ENCODE measurements at regions not wholly inside any gene's neighbourhood (a gene's known extent, or its start where the extent isn't known, plus 50 kb on each side); places are given as distances from the start of the nearest gene placed in this dataset.

DNA sequence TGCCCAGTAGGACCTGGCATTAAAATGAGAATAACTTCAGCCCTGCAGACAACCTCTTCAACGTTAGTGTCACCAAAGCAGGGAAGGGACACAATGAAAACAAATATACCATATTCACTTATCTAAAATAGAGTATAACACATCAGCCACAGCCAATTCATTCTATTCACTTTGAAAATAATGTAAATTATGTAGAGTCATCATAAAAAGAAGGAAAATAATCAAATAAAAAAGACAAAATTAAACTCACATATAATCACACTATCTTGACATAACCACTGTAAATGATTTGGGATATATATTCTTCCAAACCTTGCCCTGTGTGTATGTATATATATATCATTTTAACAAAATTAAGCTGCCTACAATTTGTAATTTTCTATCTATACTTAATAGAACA, 78.1 kb upstream of the HEY2 start:
- POLR2A ChIA-PET (ENCODE audit: partially characterized antibody), result interaction anchor here (0.9 to 1.2 kb wide), 4 partner anchors 11 to 143 kb away, joined by 3 read pairs; no protein-coding TSS in a partner anchor
- CTCF ChIA-PET (ENCODE audit: partially characterized antibody), result interaction anchor here (0.7 to 1.5 kb wide), 3 partner anchors 12 to 358 kb away, joined by 3 to 5 read pairs (median 3); no protein-coding TSS in a partner anchor
- H4K20me1 ChIP-seq (replicated peaks in 1 of 2; ENCODE audit: control insufficient read depth in 1 of 2, insufficient read depth in 2 of 2, low read length in 2 of 2), result no peaks in the 10 kb centered on the region
- H3K4me1 ChIP-seq (replicated peaks in 1 of 4; ENCODE audit: control insufficient read depth in 3 of 4, insufficient read depth in 4 of 4, low read length in 3 of 4), result peaks cover 0 to 9% (median 7%) of the 10 kb centered on the region in 4 experiments; a peak in 4 of 7 replicates
- no peaks in the 10 kb centered on the region for H3K79me2 ChIP-seq (ENCODE audit: control insufficient read depth in 1 of 2, insufficient read depth in 2 of 2, low read length in 2 of 2)
- no peak overlapping the region for H3K4ac ChIP-seq (replicated peaks; ENCODE audit: insufficient read length, low read depth, low read length)
- no peak overlapping the region for H2BK12ac ChIP-seq (ENCODE audit: low read depth, low read length)
- H3K56ac ChIP-seq (replicated peaks; ENCODE audit: insufficient read length, low read depth, low read length), result no peak overlapping the region
- no peak for TF ChIP-seq BRCA1 (IDR thresholded peaks at IDR 0.05; ENCODE audit: low read depth, low read length)
- TF ChIP-seq TAF1 (IDR thresholded peaks at IDR 0.05; ENCODE audit: low read depth, low read length), result no peak
- no peaks in the 10 kb centered on the region for H3K9me3 ChIP-seq (ENCODE audit: insufficient read depth in 2 of 2, low read depth in 1 of 2, low read length in 1 of 2)
- peak overlapping the region in 1 of 2 experiments; percentile 51; a peak in 1 of 4 replicates for H3K4me2 ChIP-seq (ENCODE audit: insufficient read depth in 1 of 2, low read depth in 2 of 2, low read length in 2 of 2)
- H3K14ac ChIP-seq (ENCODE audit: insufficient read length), result no peak overlapping the region
- H4K8ac ChIP-seq (ENCODE audit: extremely low read depth, insufficient read depth, low read length), result no peak overlapping the region
- H2BK120ac ChIP-seq (replicated peaks; ENCODE audit: low read depth, low read length), result no peak overlapping the region
- H4K91ac ChIP-seq (replicated peaks; ENCODE audit: insufficient read length, low read length), result no peak overlapping the region
- H3K9ac ChIP-seq (replicated peaks in 1 of 4; ENCODE audit: extremely low read depth in 1 of 4, low read depth in 3 of 4, low read length in 3 of 4), result no peak overlapping the region
- no peak overlapping the region for H2BK20ac ChIP-seq (ENCODE audit: low read length)
- 46% methylated on average over 1 of the region's 1 CpG; no CpG with 5 or more reads in 1 of the 2 experiments for WGBS, 2 experiments (ENCODE audit: extremely low coverage in 1 of 2, insufficient coverage in 1 of 2, insufficient read length in 1 of 2, insufficient replicate concordance in 2 of 2, low coverage in 1 of 2, low lambda C conversion rate in 2 of 2, missing lambda C conversion rate in 1 of 2)
- H2AK5ac ChIP-seq (ENCODE audit: low read depth, low read length), result no peak overlapping the region
- no peak overlapping the region for H3K27ac ChIP-seq (ENCODE audit: low read depth, low read length)
- H4K5ac ChIP-seq (ENCODE audit: insufficient read length, low read depth, low read length), result no peak overlapping the region
- no peak overlapping the region for H3K18ac ChIP-seq (ENCODE audit: extremely low read depth, low read length)
- no peak overlapping the region for H3K4me3 ChIP-seq (ENCODE audit: extremely low read depth in 1 of 4, insufficient read depth in 2 of 4, low read depth in 3 of 4, low read length in 4 of 4)
- no peaks in the 10 kb centered on the region for H3K36me3 ChIP-seq (ENCODE audit: control insufficient read depth in 2 of 4, insufficient read depth in 4 of 4, low read length in 3 of 4)
- no peak for DNase-seq (ENCODE audit: low read depth in 1 of 2, low spot score in 2 of 2)
- no peaks in the 10 kb centered on the region for H3K27me3 ChIP-seq (replicated peaks in 1 of 4; ENCODE audit: control insufficient read depth in 3 of 4, extremely low read depth in 1 of 4, insufficient read depth in 3 of 4, low read length in 3 of 4)
- H3K23ac ChIP-seq (ENCODE audit: insufficient read length), result no peak overlapping the region
- H2BK5ac ChIP-seq (ENCODE audit: low read depth, low read length), result no peak overlapping the region
- no peaks in the 10 kb centered on the region for H3K79me1 ChIP-seq (ENCODE audit: low read depth, low read length)
- no peaks in the 10 kb centered on the region for H3K23me2 ChIP-seq (ENCODE audit: low read depth, low read length)
- FAIRE-seq, result no peak
- H2AFZ ChIP-seq (ENCODE audit: low read length), result no peak overlapping the region
- H2BK15ac ChIP-seq (ENCODE audit: low read length), result no peak overlapping the region

All from H1 (cell line).